GM21576 (cell line): ENCODE measurements at regions not wholly inside any gene's neighbourhood (a gene's known extent, or its start where the extent isn't known, plus 50 kb on each side); places are given as distances from the start of the nearest gene placed in this dataset.

ENCODE experiments used
- ATAC-seq: cut with Tn5 transposase; IDR thresholded peaks from one replicate; pipeline ENCODE4 v1.9.1; 2021; ENCODE audit warnings: mild to moderate bottlenecking, moderate library complexity; ENCODE audit not compliant: unreplicated experiment

GRCh38 chr10:131841131-131841660, 59.6 kb upstream of the PPP2R2D start:
- no peak for ATAC-seq

- ATAC-seq = no peak
Measured at GRCh38 chr10:131841661-131842139, 59.1 kb upstream of the PPP2R2D start.

- ATAC-seq = no peak
Measured at GRCh38 chr10:131842351-131843088, 58.3 kb upstream of the PPP2R2D start.

GRCh38 chr10:131843089-131843595, 57.7 kb upstream of the PPP2R2D start:
- ATAC-seq = no peak

GRCh38 chr10:131843881-131844284, 56.9 kb upstream of the PPP2R2D start:
- no peak for ATAC-seq

- ATAC-seq = no peak
Measured at GRCh38 chr10:131844529-131845084, 56.2 kb upstream of the PPP2R2D start.

GRCh38 chr10:131845505-131846239, 55.1 kb upstream of the PPP2R2D start:
- no peak for ATAC-seq

- ATAC-seq = no peak
Measured at GRCh38 chr10:131846240-131847101, 54.3 kb upstream of the PPP2R2D start.

GRCh38 chr10:131847241-131847783, 53.5 kb upstream of the PPP2R2D start:
- ATAC-seq = no peak

GRCh38 chr10:131848296-131848695, 52.5 kb upstream of the PPP2R2D start:
- ATAC-seq = no peak

- ATAC-seq = no peak
Measured at GRCh38 chr10:131848741-131849590, 51.8 kb upstream of the PPP2R2D start.

GRCh38 chr10:131849591-131850382, 51.0 kb upstream of the PPP2R2D start:
- no peak for ATAC-seq

GRCh38 chr10:131850383-131850870, 50.4 kb upstream of the PPP2R2D start:
- no peak for ATAC-seq
